ENCODE measurements at regions not wholly inside any gene's neighbourhood (a gene's known extent, or its start where the extent isn't known, plus 50 kb on each side); places are given as distances from the start of the nearest gene placed in this dataset.

DNA sequence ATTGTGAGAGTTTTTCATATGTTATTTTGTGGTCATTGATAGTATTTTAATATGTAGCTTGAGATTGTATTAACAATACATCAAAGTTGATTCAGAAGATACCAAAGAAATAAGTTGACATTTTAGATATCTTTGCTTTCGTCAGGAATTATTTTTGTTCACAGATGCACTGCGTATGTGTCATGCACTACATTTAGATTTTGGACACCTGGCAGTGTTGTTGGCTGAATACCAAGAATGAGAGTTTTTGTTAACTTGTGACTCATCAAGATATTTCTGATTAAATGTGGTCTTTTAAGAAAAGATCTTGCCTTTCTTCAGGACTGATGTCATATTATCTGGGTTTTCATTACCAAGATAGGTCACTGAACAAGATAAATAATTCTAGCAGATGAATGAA is 633.4 kb downstream of the CENPC start:
- Histone ChIP-seq H3K4me1 (ENCODE audit: insufficient read depth) (no peaks in the 10 kb centered on the region), H3K4me3 (no peak overlapping the region), H3K36me3 (no peaks in the 10 kb centered on the region), H3K27me3 (no peaks in the 10 kb centered on the region), H3K9me3 (no peaks in the 10 kb centered on the region), H3K27ac (no peak overlapping the region)
- TF ChIP-seq, protein P1, sequence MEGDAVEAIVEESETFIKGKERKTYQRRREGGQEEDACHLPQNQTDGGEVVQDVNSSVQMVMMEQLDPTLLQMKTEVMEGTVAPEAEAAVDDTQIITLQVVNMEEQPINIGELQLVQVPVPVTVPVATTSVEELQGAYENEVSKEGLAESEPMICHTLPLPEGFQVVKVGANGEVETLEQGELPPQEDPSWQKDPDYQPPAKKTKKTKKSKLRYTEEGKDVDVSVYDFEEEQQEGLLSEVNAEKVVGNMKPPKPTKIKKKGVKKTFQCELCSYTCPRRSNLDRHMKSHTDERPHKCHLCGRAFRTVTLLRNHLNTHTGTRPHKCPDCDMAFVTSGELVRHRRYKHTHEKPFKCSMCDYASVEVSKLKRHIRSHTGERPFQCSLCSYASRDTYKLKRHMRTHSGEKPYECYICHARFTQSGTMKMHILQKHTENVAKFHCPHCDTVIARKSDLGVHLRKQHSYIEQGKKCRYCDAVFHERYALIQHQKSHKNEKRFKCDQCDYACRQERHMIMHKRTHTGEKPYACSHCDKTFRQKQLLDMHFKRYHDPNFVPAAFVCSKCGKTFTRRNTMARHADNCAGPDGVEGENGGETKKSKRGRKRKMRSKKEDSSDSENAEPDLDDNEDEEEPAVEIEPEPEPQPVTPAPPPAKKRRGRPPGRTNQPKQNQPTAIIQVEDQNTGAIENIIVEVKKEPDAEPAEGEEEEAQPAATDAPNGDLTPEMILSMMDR (IDR thresholded peaks at IDR 0.05) = no peak
- TF ChIP-seq POLR2A (IDR thresholded peaks at IDR 0.05) (no peak), EP300 (IDR thresholded peaks at IDR 0.05) (no peak)
- WGBS, 3 donors = 48 to 54% (median 51%) methylated on average over 2 of the region's 2 CpGs
- no peak for DNase-seq
- intact Hi-C loops (cut with DNase I) = no loop called here

DNA sequence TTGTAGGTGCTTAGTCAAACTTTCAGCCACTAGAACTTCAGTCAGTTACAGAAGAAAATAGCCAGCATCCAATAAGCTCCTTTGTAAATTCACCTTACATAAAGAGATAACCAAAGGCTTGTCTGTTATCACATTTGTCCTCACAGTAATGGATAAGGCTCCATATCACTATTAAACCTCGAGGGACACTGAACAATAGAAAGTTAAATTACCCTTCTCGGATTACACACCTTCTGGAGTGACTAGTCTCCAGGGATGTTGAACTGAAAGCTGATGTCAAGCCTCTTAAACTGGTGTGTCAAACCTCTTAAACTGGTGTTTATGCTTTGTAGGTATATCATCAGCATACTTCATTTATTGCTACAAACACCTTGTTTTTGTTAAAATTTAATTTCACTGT is 639.0 kb downstream of the CENPC start:
- H3K36me3 ChIP-seq = no peaks in the 10 kb centered on the region
- no peaks in the 10 kb centered on the region for H3K27me3 ChIP-seq
- no peak overlapping the region for H3K4me3 ChIP-seq
- 36 to 39% (median 38%) methylated on average over 2 of the region's 2 CpGs for WGBS, 3 donors
- intact Hi-C loops (cut with DNase I) = no loop called here
- no peak for DNase-seq
- H3K9me3 ChIP-seq = no peaks in the 10 kb centered on the region
- no peaks in the 10 kb centered on the region for H3K4me1 ChIP-seq (ENCODE audit: insufficient read depth)
- H3K27ac ChIP-seq = no peak overlapping the region
- TF ChIP-seq POLR2A (IDR thresholded peaks at IDR 0.05) (no peak), EP300 (IDR thresholded peaks at IDR 0.05) (no peak)
- TF ChIP-seq, protein P1 (IDR thresholded peaks at IDR 0.05) = no peak

GRCh38 chr4:66899422-66900065 is 645.8 kb downstream of the CENPC start:
- Histone ChIP-seq H3K27ac (no peak overlapping the region), H3K27me3 (no peaks in the 10 kb centered on the region), H3K36me3 (no peaks in the 10 kb centered on the region), H3K4me1 (ENCODE audit: insufficient read depth) (no peaks in the 10 kb centered on the region), H3K4me3 (no peak overlapping the region), H3K9me3 (no peaks in the 10 kb centered on the region)
- DNase-seq = peak in 1 of 5 donors; percentile 11
- intact Hi-C loops (cut with DNase I) = no loop called here
- TF ChIP-seq EP300 (IDR thresholded peaks at IDR 0.05) (no peak), POLR2A (IDR thresholded peaks at IDR 0.05) (no peak)
- TF ChIP-seq, protein P1 (IDR thresholded peaks at IDR 0.05) = no peak
- WGBS, 3 donors = 94 to 96% (median 96%) methylated on average over 20 to 26 of the region's 26 CpGs

GRCh38 chr4:66893807-66894206 is 651.5 kb downstream of the CENPC start:
- H3K9me3 ChIP-seq = no peaks in the 10 kb centered on the region
- H3K36me3 ChIP-seq = no peaks in the 10 kb centered on the region
- no peak for DNase-seq
- H3K27me3 ChIP-seq = no peaks in the 10 kb centered on the region
- no peak overlapping the region for H3K4me3 ChIP-seq
- TF ChIP-seq, protein P1 (IDR thresholded peaks at IDR 0.05) = no peak
- no peak for TF ChIP-seq EP300 (IDR thresholded peaks at IDR 0.05)
- WGBS, 3 donors = 59 to 67% (median 67%) methylated on average over 1 of the region's 1 CpG
- H3K4me1 ChIP-seq (ENCODE audit: insufficient read depth) = no peaks in the 10 kb centered on the region
- intact Hi-C loops (cut with DNase I) = no loop called here
- no peak overlapping the region for H3K27ac ChIP-seq

Data from ovary (tissue), 7 donors.